ENCODE measurements at regions not wholly inside any gene's neighbourhood (a gene's known extent, or its start where the extent isn't known, plus 50 kb on each side); places are given as distances from the start of the nearest gene placed in this dataset.

- no peak for DNase-seq (ENCODE audit: low read depth)
Observed at GRCh38 chr9:119020730-119021333, 348.4 kb downstream of the BRINP1 start.

GRCh38 chr9:119026120-119026519, 343.1 kb downstream of the BRINP1 start:
- no peak for DNase-seq (ENCODE audit: low read depth)

DNA sequence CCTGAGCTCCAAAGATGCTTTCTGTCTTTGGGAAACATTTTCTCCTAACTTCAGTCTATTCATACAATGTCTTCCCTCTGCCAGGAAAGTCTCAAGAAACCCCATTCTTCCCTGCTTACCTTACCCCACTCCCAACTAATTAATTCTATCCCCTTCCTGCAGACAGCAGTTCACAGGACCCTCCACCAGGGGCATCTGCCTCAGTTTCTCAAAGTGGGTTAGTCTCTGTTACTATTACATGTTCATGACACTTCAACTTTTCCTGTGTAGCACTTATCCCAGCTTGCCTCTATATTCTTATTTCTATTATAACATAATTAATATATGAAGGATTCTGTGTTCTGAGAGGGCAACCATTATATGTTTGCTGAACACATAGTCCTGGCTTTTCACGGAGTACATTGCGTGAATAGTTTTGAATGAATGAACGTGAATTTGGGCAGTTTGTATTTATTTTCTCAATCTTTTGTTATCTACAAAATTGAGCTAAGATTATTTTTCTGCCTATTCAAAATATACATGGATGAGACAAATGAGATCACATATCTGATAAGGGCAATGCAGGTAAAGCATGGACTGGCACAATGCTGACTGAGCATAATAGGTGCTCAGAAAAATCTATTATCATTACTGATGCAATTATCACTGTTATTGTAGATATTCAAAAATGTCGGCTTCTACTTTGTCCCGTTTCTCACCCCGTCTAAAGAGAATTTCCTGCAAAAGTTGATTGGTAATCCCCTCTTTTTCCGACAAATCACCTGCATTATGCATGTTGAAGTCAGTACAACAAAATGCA, 341.1 kb downstream of the BRINP1 start:
- no peak for DNase-seq (ENCODE audit: low read depth)

- DNase-seq (ENCODE audit: low read depth): no peak
Observed at GRCh38 chr9:119029886-119030285, 339.3 kb downstream of the BRINP1 start.

GRCh38 chr9:119033596-119033995, 335.6 kb downstream of the BRINP1 start:
- DNase-seq (ENCODE audit: low read depth): no peak

GRCh38 chr9:119036969-119037368, 332.3 kb downstream of the BRINP1 start:
- DNase-seq (ENCODE audit: low read depth): no peak

GRCh38 chr9:119043996-119044395, 325.2 kb downstream of the BRINP1 start:
- no peak for DNase-seq (ENCODE audit: low read depth)

- DNase-seq (ENCODE audit: low read depth): peak; percentile 25
Observed at GRCh38 chr9:119044806-119045205, 324.4 kb downstream of the BRINP1 start.

GRCh38 chr9:119047513-119048307, 321.5 kb downstream of the BRINP1 start:
- no peak for DNase-seq (ENCODE audit: low read depth)

GRCh38 chr9:119050281-119050680, 319.0 kb downstream of the BRINP1 start:
- DNase-seq (ENCODE audit: low read depth): no peak

- no peak for DNase-seq (ENCODE audit: low read depth)
Observed at GRCh38 chr9:119052339-119053030, 316.8 kb downstream of the BRINP1 start.

DNA sequence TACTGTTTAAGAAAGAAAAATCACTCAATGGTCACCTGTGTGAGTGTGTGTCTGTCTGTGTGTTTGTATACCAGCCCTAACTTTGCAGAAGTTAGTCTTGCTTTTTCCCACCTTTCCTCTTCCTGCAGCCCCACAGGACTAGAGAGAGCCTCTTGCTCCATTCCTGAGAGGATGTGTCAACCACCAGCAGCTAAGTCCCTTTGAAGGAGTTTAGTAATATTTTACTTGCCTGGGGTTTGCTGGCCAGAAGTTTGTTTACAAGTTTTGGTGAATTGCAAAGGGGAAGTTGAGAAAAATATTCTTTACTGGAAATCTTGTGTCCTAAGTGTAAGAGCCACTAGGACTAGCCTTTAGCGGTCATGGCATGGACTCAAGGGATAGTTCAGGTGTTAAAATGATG, 316.2 kb downstream of the BRINP1 start:
- no peak for DNase-seq (ENCODE audit: low read depth)

GRCh38 chr9:119060629-119061385, 308.4 kb downstream of the BRINP1 start:
- no peak for DNase-seq (ENCODE audit: low read depth)

- DNase-seq (ENCODE audit: low read depth): no peak
Observed at GRCh38 chr9:119071636-119072035, 297.6 kb downstream of the BRINP1 start.

- no peak for DNase-seq (ENCODE audit: low read depth)
Observed at GRCh38 chr9:119074017-119074416, 295.2 kb downstream of the BRINP1 start.

- DNase-seq (ENCODE audit: low read depth): no peak
Observed at GRCh38 chr9:119078015-119078414, 291.2 kb downstream of the BRINP1 start.

DNA sequence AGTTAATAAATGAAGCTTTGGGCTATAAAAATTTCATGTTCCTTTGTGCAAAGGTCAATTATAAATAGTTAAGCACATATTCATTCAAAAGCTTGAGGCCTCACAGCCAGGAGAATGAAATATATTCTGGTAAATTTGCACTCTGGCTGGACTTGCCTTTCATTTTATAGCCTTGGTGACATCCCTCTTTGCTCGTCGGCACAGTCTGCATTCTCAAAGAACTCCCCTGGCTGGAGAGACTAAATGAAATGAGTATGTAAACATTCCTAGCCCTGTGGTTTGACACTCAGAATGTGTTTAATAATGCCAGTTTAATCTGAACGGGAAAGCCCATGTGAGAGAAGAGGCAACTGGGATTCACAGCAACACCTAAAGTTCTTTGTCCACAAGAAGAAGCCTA, 285.6 kb downstream of the BRINP1 start:
- no peak for DNase-seq (ENCODE audit: low read depth)

DNA sequence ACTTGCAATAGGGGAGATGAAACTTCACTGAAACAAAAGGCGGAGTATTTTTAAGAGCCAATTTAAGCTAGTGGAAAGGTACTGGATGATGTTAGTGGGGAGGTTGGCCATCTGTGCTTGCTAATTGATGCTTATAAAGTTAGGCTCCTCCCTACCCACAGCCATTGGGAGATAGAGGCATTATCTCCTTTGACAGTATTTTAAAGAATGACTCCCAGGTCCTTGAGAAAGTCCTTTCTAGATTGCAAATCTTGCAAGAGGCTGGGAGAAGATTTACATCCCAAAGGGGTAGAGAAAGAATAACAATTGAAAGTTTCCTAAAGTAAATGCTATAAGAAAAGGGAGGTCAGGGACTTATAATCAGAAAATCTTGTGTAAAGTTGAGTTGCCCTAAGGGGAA, 282.6 kb downstream of the BRINP1 start:
- no peak for DNase-seq (ENCODE audit: low read depth)

DNA sequence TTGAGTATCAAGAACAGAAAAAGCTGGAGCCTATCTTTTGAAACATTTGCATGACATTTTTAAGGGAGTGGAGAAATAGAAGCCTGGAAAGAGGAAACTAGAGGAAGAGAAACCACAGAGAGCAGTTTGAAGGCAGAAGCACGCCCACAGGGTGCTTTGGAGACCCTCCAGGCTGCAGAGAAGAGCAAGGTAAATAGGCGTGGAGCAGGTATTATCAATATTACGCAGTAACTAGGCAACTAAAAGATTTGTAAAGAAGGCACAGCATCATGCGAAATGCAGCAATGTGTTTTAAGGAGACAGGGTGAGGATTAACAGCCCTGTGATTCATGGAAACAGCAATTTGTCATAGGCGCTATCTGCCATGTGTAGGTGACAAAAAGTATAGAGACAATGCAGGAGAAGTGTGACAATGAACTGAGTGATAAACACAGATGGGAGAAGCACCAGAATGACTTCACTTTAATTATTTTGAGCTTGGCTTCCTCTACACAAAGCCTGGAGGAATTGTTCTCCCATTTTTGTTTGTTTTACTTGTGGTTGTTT, 281.2 kb downstream of the BRINP1 start:
- DNase-seq (ENCODE audit: low read depth): no peak

DNA sequence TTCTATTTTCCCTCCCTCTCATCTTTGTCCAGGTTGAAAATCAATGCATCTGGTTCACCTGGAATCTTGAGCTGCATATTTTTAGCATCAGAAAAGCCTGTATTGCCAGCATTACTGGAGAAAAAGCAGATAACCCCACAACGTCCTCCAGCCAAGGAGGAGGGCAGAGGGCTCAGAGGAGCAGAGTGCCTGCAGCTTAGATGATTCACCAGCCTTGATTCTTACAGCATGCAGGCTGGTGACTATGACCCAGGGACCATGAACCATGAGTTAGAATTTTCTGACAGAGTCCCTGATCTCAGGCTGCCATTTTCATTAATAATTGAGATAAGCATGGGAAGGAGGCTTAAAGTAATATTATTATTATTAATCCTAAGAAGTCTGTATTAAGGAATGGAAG, 278.2 kb downstream of the BRINP1 start:
- no peak for DNase-seq (ENCODE audit: low read depth)

DNA sequence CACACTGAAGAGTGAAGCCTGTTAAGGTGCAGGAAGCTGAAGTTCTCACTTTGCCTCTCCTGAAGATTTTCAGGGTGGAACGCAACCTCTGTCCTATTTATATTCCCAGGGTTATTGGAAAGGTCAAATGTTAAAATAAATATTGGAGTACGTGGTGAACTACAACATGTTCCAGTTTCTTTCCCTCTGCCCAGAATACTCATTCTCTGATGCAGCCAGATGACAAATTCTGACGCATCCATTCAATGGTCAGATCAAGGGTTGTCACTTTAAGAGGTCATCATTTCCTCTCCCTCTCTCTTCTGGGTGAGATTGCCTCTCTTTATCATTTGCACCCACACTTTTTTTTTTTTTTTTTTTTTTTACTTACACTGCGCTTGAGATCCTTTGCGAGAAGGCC, 277.1 kb downstream of the BRINP1 start:
- no peak for DNase-seq (ENCODE audit: low read depth)

Data from GM04504 (cell line).